CD4-positive, alpha-beta T cell treated with Interleukin-10 for 1 hour (primary cell): ENCODE measurements at regions not wholly inside any gene's neighbourhood (a gene's known extent, or its start where the extent isn't known, plus 50 kb on each side); places are given as distances from the start of the nearest gene placed in this dataset.

ENCODE experiments used
- DNase-seq: peaks from one replicate; pipeline ENCODE4 v3.0.0-alpha.2; 2020

DNA sequence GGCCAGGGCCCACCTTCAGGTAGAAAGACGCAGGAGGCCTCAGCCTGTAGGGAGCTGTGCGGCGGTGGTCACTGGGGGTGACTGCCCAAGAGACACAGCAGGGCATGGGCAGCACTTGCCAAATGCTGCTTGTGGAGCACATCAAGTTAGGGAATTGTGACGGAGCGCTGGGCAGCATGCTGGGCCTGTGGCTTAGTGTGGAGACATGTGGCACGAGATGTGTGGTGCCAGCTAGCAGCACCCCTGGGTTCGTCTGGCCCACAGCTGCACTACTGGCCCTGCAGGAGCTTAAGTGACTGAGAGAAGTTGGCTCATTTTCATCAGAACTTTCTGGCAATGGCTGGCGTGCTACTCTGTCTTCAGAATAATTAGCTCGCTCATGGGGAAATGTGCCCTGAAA is 213.1 kb upstream of the SYNDIG1 start:
- DNase-seq = no peak

DNA sequence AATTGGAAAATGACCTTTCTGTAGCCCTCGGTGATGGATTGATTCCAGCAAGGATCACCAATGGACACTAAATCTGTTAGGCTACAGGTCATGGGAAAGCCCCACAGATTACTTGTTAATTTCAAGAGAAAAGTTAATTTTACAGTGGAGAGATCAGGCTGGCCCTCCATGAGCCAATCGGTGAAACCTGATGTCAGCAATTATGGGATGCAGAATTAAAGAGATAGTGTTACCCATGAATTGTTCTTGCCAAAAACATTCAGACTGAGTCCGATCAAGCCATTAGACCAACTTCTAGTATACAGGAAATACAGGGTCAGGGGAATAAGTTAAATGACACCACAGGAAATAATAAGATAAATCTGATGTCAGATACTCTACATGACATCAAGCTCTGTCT is 214.9 kb upstream of the SYNDIG1 start:
- no peak for DNase-seq

DNA sequence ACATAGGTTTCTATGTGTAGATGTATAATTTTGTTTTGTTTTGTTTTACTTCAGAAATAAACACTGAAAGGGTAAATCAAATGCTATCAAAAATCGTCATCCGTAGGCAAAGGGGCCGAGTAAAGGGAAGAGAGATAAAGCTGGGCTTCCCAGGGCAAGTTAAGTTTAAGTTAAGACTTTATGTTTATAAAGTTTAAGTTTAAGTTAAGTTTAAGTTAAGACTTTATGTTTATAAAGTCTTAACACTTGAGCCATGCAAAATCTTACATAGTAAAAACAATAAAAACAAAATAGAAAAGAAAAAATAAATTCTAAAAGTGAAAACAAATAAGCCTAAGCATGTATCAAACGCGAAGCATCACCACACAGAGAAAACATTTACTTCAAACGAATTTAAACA is 216.1 kb upstream of the SYNDIG1 start:
- DNase-seq = no peak

DNA sequence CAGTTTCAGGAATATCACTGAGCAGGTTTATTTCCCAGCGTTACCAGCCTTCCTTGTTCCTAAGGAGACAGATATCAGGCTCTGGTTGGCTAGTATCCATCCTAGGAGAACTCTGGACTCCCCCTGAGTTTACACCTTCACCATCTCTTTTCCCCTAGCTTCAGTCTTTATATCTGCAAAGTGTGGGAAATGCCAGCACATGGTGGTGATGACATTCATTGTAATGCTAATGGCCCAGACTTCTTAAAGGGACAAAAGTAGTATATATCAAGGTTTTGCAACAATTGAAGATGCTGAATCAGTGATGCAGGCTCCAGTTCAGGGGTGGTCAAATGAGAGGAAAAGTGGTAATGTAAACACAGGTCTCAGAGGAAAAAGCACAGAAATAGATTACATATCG is 224.3 kb upstream of the SYNDIG1 start:
- no peak for DNase-seq

DNA sequence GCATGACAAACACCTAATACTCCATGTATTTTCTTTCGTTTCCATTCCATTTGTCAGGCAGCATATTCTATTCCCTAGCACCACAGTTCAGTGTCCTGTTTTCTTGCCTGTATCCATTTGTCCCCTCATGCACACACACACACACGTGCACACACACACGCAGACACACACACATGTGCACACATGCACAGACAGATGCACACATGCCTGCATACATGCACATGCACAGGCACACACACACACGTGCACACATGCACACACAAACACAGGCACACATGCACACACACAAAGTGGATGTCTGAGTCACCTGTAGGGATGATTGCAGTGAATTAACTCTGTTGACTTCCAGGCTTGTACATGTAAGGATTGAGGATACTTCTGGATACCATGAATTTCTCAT is 226.7 kb upstream of the SYNDIG1 start:
- DNase-seq = no peak

DNA sequence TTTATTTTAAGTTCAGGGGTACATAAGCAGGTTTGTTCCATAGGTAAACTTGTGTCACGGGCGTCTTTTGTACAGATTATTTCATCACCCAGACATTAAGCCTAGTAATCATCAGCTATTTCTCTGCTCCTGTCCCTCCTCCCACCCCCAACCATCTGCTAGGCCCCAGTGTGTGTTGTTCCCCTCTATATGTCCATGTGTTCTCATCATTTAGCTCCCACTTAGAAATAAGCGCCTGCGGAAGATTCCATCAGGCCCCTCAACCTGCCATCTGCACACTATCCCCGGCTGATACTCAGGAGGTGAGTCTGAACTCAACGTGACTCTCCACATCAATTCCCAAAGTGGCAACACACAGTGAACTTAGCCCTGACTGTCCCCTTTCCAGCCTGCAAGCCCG is 228.0 kb upstream of the SYNDIG1 start:
- DNase-seq = no peak

- no peak for DNase-seq
Measured at GRCh38 chr20:24236963-24237362, 232.5 kb upstream of the SYNDIG1 start.

DNA sequence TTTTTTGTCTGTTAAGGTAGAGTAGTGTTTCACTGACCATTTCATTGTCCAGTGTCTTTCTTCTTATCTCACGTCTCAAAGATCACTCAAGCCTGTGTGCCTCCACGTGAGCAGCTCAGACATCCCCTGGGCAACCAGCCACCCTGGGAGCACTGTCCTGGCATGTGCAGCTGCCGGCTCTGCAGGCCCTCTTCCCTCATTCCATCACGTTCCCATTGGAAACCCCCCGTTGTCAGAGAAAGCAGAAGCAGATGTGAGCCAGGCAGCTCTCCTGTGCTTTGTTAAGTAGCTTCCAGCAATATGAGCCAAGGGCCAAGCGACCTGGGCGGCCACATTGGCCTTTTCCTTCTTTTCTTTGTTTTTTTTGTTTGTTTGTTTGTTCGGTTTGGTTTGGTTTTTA is 233.2 kb upstream of the SYNDIG1 start:
- no peak for DNase-seq

GRCh38 chr20:24235296-24236175 is 233.9 kb upstream of the SYNDIG1 start:
- no peak for DNase-seq

DNA sequence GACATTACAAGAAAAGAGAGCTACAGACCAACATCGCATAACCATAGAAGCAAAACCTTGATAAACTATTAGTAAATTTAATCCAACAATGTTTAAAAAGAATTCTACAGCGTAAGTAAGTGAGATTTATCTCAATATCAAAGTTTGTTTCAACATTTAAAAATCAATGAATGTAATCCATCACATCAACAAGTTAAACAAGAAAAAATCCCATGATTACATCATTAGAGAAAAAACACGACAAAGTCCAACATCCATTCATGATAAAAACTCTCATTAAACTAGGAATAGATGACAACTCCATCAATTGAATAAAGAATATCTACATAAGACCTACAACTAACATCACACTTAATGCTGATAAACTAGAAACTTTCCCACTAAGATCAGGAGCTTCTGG is 239.0 kb upstream of the GGTLC1 start:
- DNase-seq = no peak

GRCh38 chr20:24212494-24212893 is 223.9 kb upstream of the GGTLC1 start:
- DNase-seq = no peak

DNA sequence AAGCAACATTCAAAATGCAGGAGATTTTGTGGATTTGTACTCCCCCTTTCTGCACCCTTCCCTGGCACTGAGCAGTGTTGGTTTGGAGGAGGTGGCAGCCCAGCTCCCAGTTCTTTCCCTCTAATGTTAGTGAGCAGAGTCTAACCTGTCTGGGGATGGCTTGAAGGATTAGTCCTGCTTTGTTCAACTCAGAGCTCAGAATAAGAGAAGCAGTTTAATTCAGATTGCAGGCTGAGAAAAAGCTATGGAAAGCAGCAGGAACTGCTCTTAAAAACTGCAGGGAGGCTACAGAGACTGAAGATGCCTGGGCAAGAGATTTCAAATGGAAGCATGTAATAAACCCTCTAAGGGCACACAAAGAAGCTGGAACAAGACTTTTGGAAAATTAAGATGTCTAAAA is 223.4 kb upstream of the GGTLC1 start:
- no peak for DNase-seq

DNA sequence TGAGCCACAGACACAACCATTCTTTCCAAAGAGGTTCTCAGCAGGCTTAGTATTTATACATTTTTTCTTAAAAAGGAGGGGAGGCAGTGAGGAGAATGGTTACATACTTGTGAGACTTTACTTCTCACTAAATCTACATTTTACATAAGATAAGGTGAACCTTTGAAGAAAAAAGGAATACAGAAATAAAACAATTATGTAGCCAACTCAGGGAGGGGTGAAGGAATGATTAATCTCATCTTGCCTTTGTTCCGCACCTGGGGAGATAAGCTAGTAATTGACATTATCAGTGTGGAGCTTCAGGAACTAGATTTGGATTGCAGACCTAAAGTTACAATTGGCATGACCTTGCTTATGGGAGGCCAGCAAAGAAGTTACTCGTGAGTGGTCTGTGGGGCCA is 221.8 kb upstream of the GGTLC1 start:
- DNase-seq = no peak

GRCh38 chr20:24208652-24209051 is 220.1 kb upstream of the GGTLC1 start:
- DNase-seq = no peak

GRCh38 chr20:24207803-24208300 is 219.3 kb upstream of the GGTLC1 start:
- no peak for DNase-seq

DNA sequence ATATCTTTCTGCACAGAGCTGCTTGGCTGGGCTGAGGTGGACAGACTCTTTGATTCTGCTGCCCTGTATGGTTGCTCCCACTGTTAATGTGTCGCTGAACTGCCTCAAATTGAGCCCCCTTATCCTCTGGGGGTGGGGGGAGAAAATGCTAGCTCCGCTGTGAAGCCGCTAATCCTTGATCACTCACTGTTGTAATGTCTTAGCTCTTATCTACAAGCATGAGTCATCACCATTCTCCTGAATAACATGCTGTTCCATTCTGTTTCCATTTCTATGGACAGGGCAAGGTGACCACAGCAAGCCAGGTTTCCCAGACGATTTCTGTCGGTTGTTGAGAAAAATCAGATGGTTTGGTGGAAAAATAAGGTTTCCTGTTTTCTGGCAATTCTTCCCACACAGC is 218.4 kb upstream of the GGTLC1 start:
- DNase-seq = no peak

DNA sequence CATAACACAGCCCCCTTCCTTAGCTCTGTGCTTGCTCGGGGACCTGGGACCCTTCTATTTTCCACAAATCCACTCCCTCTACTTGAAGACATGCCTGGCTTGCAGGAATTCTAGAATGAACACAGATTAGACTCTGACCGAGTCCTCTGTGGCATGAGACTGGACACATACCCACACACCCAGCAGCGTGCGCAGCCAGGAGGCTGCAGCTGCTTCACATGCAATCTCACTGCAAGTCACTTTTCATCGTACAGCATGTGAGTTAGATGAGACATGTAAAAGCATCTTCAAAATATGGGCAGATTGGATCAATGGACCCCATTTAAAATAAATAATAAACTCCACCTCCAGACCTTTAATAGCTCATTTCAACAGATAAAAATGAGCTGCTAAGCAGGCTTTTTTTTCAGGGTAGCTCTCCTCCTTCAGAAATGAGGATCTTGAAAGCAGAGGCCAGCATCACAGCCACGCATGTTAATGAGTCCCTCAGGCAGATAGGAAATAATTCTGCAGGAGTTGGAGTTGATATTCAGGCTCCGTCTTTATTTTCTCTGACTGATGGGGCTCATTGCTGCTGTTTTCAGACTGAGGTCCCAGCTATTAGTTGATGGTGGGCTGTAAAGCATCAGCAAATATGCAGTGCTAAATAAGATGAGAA is 215.1 kb upstream of the GGTLC1 start:
- DNase-seq = no peak

- no peak for DNase-seq
Measured at GRCh38 chr20:24199501-24199900, 210.9 kb upstream of the GGTLC1 start.

- DNase-seq = no peak
Measured at GRCh38 chr20:24194143-24194542, 205.6 kb upstream of the GGTLC1 start.

GRCh38 chr20:24190905-24191304 is 202.3 kb upstream of the GGTLC1 start:
- DNase-seq = no peak

- no peak for DNase-seq
Measured at GRCh38 chr20:24185791-24186190, 197.2 kb upstream of the GGTLC1 start.

DNA sequence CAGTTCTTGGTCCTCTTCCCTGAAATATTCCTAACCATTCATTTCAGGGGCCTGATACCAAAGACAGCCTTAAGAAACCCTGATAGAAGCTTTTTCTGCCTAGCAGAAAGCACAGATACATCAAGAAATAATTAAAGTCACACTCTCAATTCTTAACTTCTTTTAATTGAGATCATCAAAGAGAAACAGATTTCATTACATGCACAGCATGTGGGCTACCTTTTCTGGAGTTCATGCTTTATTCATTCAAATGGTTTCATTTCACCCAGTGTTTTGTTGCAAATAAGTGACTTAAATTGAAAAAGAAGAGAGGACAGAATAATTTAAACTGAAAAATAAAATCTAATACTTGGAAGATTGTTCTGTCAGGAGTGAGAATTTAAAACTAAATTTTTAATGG is 192.6 kb upstream of the GGTLC1 start:
- no peak for DNase-seq

DNA sequence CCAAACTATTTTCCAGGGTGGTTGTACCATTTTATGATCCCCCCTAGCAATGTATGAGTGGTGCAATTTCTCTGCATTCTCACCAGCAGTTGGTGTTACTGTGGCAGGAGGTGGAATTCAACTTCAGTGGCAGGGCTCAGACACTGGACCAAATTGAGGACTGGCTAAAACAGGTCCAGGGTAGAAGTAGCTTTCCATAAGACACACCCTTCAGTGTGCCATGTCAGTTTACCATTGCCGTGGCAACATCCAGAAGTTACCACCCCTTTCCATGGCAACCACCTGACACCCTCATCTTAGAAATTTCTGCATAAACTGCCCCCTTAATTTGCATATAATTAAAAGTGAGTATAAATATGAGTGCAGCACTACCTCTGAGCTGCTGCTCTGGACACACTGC is 180.7 kb upstream of the GGTLC1 start:
- DNase-seq = no peak

- no peak for DNase-seq
Measured at GRCh38 chr20:24166412-24166811, 177.8 kb upstream of the GGTLC1 start.

DNA sequence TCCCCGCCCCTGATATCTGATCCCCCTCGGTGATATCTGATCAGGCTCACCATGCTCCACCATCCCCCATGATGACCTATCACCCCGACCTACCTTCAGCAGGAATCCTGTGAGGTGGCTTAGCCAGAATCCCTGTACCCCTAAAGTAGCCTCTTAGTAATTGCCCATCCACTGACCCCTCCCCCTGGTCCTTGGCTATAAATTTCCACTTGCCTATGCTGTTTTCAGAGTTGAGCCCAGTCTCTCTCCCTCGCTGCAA is 177.5 kb upstream of the GGTLC1 start:
- DNase-seq = no peak
